SH-SY5Y (cell line): ENCODE measurements at regions not wholly inside any gene's neighbourhood (a gene's known extent, or its start where the extent isn't known, plus 50 kb on each side); places are given as distances from the start of the nearest gene placed in this dataset.

Experiments used
- GATA2 ChIP-seq: IDR thresholded peaks from 2 replicates; pipeline ENCODE4 v1.6.1; 2011; ENCODE audit warnings: mild to moderate bottlenecking, low read depth, low read length
- GATA3 ChIP-seq: IDR thresholded peaks from 2 replicates; pipeline ENCODE4 v1.6.1; 2011; ENCODE audit warnings: low read depth, mild to moderate bottlenecking, low read length, moderate library complexity

- TF ChIP-seq GATA2 (no peak), GATA3 (no peak)
Observed at GRCh38 chr5:176736931-176737745, 73.2 kb upstream of the UNC5A start.
